Hematopoietic multipotent progenitor cell treated with erythropoietin and hydrocortisone succinate and interleukin-3 and kit ligand, for 8 days (in vitro differentiated cells): ENCODE measurements at regions not wholly inside any gene's neighbourhood (a gene's known extent, or its start where the extent isn't known, plus 50 kb on each side); places are given as distances from the start of the nearest gene placed in this dataset.

Experiments used
- DNase-seq: peaks from one replicate; pipeline ENCODE4 v3.0.0-alpha.2; 2015

DNA sequence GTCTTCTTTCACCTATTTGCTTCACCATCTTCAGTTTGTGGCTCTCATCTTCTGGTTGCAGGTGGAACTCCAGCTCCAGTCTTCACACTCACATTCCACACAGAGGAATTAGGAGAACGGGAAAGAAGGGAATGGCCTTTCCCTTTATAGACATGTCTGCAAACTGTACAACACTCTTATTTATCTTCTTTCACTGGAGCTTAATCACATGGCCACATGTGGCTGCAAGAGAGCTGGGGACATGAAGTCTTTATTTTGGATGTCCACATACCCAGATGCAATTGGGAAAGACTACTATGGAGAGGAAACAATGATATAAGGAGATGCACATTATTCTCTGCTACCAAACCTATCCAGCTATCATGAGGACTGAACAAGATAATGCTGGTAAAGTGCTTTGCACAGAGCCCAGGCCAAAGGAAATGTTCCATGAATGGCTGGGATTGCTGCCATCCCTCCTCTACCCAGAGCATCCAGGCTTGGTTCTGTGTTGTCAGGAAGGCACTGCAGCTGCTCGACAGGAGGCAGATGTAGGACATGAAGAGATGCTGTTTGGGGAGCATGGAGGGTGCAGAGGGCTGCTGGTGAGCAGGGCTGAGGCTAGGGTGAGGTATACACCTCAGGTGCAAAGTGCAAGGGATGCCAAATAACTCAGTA, 183.8 kb upstream of the TBX20 start:
- DNase-seq: no peak

GRCh38 chr7:35436452-35436851, 182.6 kb upstream of the TBX20 start:
- DNase-seq: no peak

DNA sequence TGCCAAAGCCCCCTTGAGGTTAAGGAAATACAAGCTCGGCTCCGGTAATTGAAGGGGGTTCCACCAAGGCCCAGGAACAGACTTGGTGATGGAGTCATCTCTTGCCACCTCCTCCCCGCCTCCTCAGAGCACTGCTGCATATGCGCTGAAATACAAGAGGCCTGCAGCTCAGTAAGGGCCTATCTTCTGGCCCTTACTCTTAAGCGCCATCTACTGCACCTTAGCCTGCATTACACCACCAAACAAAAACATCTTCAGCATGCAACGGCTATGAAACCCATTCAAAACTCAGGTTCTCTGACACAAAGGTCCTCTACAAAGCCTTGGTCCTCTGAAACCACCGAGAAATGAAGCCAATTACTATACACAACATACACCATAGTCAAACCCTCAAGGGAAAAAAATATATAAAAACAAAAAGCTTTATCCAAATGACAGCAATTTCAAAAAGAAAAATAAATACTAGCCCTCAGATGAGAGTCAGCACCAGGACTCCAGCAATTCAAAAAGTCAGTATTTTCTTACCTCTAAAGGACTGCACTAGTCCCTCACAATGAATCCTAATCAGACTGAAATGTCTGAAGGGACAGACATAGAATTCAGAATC, 176.8 kb upstream of the TBX20 start:
- peak; percentile 41 for DNase-seq

DNA sequence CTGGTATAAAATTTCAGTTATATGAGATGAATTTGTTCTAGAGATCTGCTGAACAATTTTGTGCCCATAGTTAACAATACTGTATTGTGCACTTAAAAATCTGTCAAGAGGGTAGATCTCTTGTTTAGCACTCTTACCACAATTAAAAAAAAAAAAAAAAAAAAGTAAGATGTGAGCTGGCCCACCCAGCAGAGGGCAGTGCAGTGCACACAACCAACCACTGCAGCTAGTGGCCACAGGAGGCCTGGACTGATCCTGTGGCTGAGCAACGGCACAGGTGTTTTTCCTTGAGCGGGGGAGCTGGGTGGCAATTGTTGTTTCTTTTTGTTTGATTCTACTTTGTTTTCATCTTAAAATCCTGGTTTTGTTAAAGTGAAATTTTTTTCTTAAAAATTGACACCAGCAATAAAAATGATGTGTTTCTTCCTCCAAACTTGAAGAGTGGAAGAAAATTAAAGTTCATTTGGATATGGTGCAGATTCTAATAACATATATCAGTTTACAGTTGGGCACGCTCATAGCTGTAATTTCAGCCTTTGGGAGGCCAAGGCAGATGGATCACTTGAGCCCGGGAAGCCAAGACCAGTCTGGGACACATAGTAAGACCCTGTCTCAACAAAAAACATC, 171.1 kb upstream of the TBX20 start:
- DNase-seq: peak; percentile 63

DNA sequence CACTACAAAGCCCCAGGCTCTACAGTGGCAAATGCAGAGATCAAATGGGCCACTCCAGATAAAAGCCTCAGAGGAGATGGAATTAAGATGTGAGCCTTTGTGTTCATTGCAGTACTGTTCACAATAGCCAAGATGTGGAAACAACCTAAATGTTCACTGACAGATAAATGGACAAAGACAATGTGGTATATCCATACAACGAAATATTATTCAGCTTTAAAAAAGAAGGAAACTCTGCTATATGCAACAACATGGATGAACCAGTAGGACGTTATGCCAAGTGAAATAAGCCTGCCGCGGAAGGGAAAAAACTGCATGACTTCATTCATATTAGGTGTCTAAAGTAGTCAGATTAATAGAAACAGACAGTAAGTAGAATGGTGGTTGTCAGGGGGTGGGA, 170.5 kb upstream of the TBX20 start:
- DNase-seq: no peak

- no peak for DNase-seq
Observed at GRCh38 chr7:35422715-35423114, 168.8 kb upstream of the TBX20 start.

GRCh38 chr7:35420656-35421055, 166.8 kb upstream of the TBX20 start:
- no peak for DNase-seq

DNA sequence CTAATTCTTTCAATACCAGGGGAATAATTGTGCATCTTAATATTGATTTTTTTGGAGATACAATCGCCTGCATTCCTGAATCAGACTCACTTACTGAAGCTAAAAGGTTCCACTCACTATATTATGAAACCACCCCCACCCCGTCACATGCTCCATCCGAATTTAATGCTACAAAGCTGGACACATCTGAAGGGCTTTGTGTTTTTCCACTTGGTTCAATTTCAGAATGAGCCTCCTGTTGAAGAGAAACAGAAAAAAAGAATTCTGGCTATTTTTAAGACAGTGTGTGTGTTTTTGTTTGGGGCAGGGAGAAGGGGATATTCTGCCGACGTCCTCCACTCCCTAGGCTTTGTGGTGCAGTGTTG, 165.5 kb upstream of the TBX20 start:
- DNase-seq: no peak

- no peak for DNase-seq
Observed at GRCh38 chr7:35418716-35419390, 165.0 kb upstream of the TBX20 start.

DNA sequence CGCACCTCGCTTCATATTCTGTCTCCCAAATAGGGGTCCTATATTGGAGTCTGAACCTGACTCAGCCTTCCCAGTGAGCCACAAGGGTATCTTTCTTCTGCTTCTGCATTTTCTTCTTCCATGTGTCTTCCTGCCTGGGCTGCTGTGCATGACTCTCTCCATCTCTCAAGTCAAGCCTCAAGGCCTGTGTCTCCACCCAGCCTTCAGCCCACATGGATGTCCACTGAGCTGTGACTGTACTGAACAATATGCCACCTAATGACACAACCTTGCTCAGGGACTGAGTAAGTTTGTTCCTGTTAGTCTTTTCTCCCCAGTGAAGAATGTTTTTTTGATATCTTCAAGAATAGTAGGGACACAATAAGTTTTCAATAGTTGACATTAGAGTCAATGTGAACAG, 162.7 kb upstream of the TBX20 start:
- DNase-seq: no peak

DNA sequence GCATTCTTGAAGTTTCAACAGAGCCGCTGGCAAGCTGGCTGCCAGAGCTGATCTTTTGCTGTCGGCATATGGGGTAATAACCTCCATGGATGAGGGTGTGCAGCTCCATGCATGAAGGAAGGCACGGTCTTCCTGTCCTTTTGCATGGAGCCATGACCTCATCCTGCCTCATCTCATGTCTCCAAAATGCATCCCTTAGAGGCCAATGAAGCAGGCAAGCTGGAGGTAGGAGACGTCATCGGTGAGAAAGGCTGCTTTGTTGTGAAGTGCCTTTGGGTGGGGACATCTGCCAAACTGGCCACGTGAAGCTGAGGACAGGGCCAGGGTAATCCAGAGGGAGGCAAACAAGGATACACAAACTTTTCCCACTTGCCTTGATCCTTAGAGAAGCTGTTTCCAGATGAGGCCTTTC, 161.5 kb upstream of the TBX20 start:
- no peak for DNase-seq

DNA sequence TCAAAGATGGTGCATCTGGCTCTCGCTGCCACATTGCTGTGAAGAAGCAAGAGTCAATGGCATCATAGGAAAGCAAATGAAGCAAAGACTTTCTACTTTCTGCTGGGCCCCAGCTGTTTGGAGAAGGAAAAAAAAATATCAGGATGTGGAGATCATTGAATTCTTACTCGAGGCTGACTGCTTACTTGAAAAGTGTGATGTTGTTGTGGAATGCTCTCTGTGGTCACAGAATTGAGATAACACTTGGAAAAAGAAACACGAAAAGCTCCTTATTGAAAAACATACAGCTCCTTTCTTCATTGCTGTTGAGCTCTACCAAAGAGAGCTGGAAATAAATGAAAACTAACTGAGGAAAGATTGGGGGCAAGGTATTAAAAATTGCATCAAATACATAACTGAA, 157.4 kb upstream of the TBX20 start:
- DNase-seq: no peak

- DNase-seq: no peak
Observed at GRCh38 chr7:35405461-35405860, 151.6 kb upstream of the TBX20 start.

GRCh38 chr7:35401217-35401879, 147.4 kb upstream of the TBX20 start:
- DNase-seq: no peak

- no peak for DNase-seq
Observed at GRCh38 chr7:35399840-35400239, 145.9 kb upstream of the TBX20 start.

DNA sequence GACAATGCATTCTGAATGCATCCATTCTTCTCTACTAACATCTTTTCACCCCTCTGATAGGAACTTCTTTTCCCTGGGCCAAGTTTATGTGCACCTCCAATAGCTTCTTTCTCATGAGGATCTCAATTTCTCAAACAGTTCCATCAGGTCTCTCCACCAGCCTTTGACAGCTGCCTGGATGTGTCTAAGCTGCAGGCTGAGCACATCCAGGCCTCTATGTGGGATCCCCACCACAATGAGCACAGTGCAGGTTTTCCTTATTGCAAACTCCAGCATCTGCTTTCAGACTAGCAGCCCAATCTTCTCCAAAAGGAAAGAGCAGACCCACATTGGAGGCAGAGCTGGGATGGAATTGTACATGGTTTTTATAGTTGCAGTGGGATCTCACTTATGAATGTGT, 145.3 kb upstream of the TBX20 start:
- no peak for DNase-seq

GRCh38 chr7:35398518-35398917, 144.6 kb upstream of the TBX20 start:
- no peak for DNase-seq

DNA sequence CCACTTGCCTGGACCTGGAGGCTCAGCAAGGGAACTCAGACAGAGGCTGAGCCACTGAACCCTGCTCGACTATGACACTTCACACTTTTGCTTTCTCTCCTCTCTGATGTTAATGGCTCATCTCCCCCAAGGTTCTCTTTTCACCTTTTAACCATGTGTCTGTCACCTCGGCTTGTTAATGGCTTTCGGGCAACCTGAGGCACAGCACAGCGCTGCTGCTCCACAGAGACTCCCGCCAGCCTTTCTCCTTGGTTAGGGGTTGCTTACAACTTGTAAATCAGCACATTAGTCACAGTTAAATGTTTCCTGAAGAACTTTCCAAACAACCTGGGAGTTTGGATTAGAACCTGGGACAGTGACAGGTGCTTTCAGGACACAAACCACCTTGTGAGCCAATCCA, 136.2 kb upstream of the TBX20 start:
- no peak for DNase-seq

DNA sequence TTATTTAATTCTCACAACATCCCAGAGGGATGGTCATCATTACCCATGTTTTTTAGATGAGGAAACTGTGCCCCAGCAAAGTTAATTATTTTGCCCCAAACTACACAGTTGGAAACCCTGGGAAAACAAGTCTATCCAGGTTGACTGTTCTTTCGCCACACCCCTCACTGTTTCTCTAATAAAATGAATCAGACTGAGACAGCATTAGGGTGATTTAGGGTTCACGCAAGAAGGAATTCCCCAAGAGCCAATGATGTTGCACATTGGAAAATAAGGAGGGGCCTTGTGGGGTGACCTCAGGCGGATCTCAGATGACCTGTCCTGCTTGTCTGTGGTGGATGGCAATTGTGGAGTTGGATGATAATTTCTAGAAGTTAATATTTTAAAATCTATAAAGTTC, 135.7 kb upstream of the TBX20 start:
- DNase-seq: no peak

DNA sequence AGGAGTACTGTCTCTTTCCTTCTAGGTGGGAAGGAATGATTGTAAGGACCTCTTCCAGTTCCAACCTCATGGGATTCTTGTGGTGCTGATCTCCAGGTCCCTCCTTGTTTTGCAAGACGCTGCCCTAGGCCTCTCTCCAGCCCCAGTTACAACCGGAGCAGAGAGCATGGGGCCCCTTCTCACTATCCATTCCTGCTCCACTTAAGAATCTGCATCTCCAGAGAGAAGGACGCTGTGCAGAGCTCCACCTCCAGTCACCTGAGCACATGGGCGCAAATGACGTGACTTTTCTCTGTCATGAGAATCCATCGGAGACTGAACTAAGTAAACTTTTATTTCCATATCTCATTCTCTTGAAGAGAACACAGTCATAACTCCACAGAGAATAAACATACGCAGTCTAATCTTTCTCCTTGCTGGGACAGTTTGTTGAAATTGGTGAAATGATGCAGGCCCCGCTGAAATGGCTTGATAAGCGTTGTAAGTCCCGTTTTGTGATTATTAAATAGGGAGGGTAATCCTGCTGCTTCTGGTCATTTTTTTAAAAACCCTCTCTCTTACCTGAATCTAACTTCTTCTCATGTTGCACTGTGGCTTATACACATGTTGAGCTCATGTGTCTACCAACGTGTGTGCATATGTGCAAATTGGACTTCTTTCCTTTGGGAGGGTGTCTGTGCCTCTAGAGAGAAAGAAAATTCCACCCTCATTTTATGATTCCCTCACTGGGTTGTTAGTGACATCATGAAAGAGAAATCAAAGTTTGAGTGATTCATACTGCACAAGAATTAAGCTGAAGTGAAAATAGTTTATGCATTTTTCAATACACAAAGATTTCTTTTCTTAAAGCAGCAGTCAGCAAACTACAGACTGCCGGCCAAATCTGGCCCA, 133.2 kb upstream of the TBX20 start:
- DNase-seq: no peak

GRCh38 chr7:35386082-35386815, 132.3 kb upstream of the TBX20 start:
- no peak for DNase-seq
